Stimulated activated memory B cell treated with anti-CD40 and anti-IgM and Interleukin-4, amounts not matched to agents 10 μg/mL and 1 μg/mL and 100 μg/mL, for 72 hours (primary cell): ENCODE measurements at regions not wholly inside any gene's neighbourhood (a gene's known extent, or its start where the extent isn't known, plus 50 kb on each side); places are given as distances from the start of the nearest gene placed in this dataset.
A peak's percentile ranks its signal among the peaks of the same experiment; 100 is the strongest.

ENCODE experiments used
- ATAC-seq: fragments of 150-1000 bp; cut with Tn5 transposase; 2 replicates; pipeline ENCODE4 v1.10.0; 2021
- H3K27ac Mint-ChIP-seq: one replicate; pipeline ENCODE4 v1.8.0; 2022; ENCODE audit warnings: mild to moderate bottlenecking, mixed read lengths
- H3K27me3 Mint-ChIP-seq: one replicate; pipeline ENCODE4 v1.8.0; 2022; ENCODE audit warnings: mixed read lengths
- H3K36me3 Mint-ChIP-seq: one replicate; pipeline ENCODE4 v1.8.0; 2022; ENCODE audit warnings: mixed read lengths
- H3K4me1 Mint-ChIP-seq: one replicate; pipeline ENCODE4 v1.8.0; 2022; ENCODE audit warnings: mixed read lengths
- H3K4me3 Mint-ChIP-seq: one replicate; pipeline ENCODE4 v1.8.0; 2022; ENCODE audit warnings: mild to moderate bottlenecking, moderate library complexity, mixed read lengths
- H3K9me3 Mint-ChIP-seq: one replicate; pipeline ENCODE4 v1.8.0; 2022; ENCODE audit warnings: mixed read lengths

DNA sequence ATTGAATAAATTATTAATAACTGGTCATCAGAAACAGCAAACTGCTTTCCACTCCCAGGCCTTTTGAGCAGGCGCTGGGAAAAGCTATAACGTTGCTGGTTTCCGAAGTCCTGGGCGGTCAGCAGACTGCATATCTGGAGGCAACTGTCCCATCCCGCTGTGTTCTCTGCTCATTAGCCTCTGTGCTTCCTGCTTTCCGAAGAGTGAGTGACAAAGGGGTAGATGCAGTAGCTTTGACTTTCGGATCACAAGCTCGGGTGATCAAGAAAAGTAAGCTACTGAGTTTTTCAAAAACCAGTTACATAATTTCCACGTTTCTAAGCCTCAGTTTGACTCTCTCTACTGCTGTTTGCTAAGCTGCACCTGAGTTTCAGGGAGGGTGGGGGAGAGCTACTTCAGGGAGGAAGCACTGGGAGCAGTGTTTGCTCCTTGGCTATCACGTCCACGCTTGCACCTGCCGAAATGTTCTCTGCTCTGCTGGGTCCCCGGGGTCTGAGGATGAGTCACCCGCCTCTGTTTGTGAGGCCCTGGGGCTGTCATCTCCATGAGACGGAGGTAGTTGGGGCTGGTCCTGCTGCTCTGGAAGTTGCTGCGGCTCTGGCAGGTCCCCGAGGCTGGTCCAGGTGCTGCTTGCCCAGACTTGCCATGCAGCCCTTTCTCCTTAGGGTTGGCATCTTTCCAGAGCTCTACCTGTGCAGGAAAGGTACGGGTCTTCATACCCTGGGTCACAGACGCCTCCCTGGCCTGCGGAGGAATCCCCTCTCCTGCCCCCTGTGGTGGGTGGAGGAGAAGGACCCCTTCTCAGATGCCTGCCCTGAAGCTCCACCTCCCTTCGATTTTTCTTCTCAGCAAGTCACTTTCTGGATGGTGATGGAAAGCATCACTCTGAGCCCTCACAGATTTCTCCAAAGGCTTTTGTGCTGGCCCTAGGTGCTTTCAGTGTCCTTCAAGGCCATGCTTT lies 220.0 kb downstream of the QKI start:
- H3K27ac Mint-ChIP-seq = no peak overlapping the region

DNA sequence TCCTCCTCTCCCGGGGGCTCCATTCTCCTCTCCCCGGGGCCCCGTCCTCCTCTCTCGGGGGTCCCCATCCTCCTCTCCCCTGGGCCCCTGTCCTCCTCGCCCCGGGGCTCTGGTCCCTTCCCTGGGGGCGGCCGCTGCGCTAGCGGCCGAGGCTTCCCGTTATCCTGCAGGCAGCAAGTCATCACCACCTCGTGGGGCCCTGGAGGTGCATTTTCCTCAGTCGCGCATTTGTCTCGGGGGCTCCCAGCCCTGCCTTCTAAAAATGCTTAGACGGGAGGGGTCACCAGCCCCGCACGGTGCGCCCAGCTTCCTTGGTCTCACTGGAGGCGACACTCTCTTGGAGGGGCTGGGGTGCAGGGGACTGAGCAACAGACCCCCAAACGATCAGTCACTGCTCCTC lies 216.5 kb downstream of the QKI start:
- Mint-ChIP-seq H3K9me3 (peaks cover 6% of the 10 kb centered on the region), H3K36me3 (no peaks in the 10 kb centered on the region), H3K4me1 (peaks cover 11% of the 10 kb centered on the region), H3K4me3 (no peak overlapping the region), H3K27ac (no peak overlapping the region), H3K27me3 (peaks cover 12% of the 10 kb centered on the region)
- no peak for ATAC-seq

More for the DNA sequence above, 220.0 kb downstream of the QKI start:
- H3K4me3 Mint-ChIP-seq = no peak overlapping the region
- H3K4me1 Mint-ChIP-seq = no peaks in the 10 kb centered on the region
- no peaks in the 10 kb centered on the region for H3K36me3 Mint-ChIP-seq
- peaks cover 3% of the 10 kb centered on the region for H3K9me3 Mint-ChIP-seq
- peaks cover 19% of the 10 kb centered on the region for H3K27me3 Mint-ChIP-seq
- peak; percentile 10 for ATAC-seq

DNA sequence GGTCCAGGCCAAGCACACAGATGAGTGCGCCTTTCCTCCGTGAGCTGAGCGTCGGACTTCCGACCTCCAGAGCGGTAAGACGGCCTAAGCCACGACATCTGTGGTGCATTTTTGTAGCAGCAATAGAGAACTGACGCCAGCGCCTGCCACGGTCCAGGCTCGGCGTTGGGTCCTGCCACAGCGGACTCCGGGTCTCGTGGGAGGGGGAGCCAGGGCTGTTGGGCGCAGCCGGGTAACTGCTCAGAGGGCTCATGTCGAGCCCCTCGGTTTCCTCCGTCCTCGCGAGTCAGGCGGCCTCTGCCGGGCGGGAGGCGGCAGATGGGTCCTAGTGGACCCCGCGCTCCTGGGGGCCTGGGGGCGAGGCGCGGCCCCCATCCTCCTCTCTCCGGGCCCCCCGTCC lies 216.1 kb downstream of the QKI start:
- peaks cover 8% of the 10 kb centered on the region for H3K27me3 Mint-ChIP-seq
- H3K36me3 Mint-ChIP-seq = no peaks in the 10 kb centered on the region
- no peak for ATAC-seq
- peaks cover 15% of the 10 kb centered on the region for H3K4me1 Mint-ChIP-seq
- peaks cover 6% of the 10 kb centered on the region for H3K9me3 Mint-ChIP-seq
- no peak overlapping the region for H3K4me3 Mint-ChIP-seq
- H3K27ac Mint-ChIP-seq = no peak overlapping the region

DNA sequence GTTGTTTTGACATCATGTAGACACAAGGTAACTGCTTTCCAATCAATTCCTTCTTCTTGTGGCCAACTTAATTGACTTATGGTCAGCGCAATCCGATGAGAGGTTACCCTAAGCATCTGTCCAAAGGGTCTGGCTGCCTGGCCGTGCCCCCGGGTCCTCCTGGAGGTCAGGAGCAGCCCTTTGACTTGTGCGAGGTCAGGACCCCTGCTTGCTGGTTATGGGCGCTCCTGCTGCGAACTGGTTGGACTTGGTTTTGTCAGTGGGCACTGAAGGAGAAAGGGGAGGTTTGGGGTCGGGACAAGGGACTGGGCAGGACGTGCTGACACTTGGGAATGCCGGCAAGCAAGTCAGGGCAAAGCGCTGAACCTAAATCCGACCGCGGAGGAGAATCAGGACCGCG lies 215.6 kb downstream of the QKI start:
- no peak overlapping the region for H3K27ac Mint-ChIP-seq
- no peaks in the 10 kb centered on the region for H3K36me3 Mint-ChIP-seq
- peaks cover 3% of the 10 kb centered on the region for H3K9me3 Mint-ChIP-seq
- H3K4me1 Mint-ChIP-seq = peaks cover 15% of the 10 kb centered on the region
- ATAC-seq = no peak
- H3K4me3 Mint-ChIP-seq = no peak overlapping the region
- H3K27me3 Mint-ChIP-seq = peaks cover 3% of the 10 kb centered on the region
